DMS53 (cell line): ENCODE measurements at regions not wholly inside any gene's neighbourhood (a gene's known extent, or its start where the extent isn't known, plus 50 kb on each side); places are given as distances from the start of the nearest gene placed in this dataset.
A peak's percentile ranks its signal among the peaks of the same experiment; 100 is the strongest.

ENCODE experiments used
- DNase-seq: peaks from one replicate; lab custom pipeline; 2025; lab: John Stamatoyannopoulos, UW

- DNase-seq, result no peak
Measured at GRCh38 chr7:97623333-97623732, 108.6 kb upstream of the TAC1 start.

- no peak for DNase-seq
Measured at GRCh38 chr7:97630116-97630515, 101.8 kb upstream of the TAC1 start.

- DNase-seq, result no peak
Measured at GRCh38 chr7:97635622-97636021, 96.3 kb upstream of the TAC1 start.

GRCh38 chr7:97639036-97639435, 92.8 kb upstream of the TAC1 start:
- peak; percentile 74 for DNase-seq

- no peak for DNase-seq
Measured at GRCh38 chr7:97659363-97660045, 72.4 kb upstream of the TAC1 start.

GRCh38 chr7:97667359-97667758, 64.5 kb upstream of the TAC1 start:
- peak; percentile 61 for DNase-seq

- no peak for DNase-seq
Measured at GRCh38 chr7:97671571-97671970, 60.3 kb upstream of the TAC1 start.

GRCh38 chr7:97680622-97681021, 51.3 kb upstream of the TAC1 start:
- no peak for DNase-seq
